Right lobe of liver (tissue), 4 donors: ENCODE measurements at regions not wholly inside any gene's neighbourhood (a gene's known extent, or its start where the extent isn't known, plus 50 kb on each side); places are given as distances from the start of the nearest gene placed in this dataset.

Experiments
- CTCF ChIP-seq, 4 donors: fragments of 200-600 bp in 3 of 4; fragments of 450-650 bp in 1 of 4; IDR thresholded peaks; one replicate each; pipeline versions ENCODE4 v1.5.1 to v1.8.0; 2016 to 2022; ENCODE audit warnings: antibody characterized with exemption in 4 of 4, mild to moderate bottlenecking in 2 of 4
- POLR2A ChIP-seq: fragments of 450-650 bp; IDR thresholded peaks from one replicate; pipeline ENCODE4 v1.6.1; 2017; ENCODE audit warnings: antibody characterized with exemption, mild to moderate bottlenecking
- donor health status: DM: no; HTN: no; CAD: no.
- donor health status: DM: no; HTN: no; CAD: no.
- donor health status: DM: no; HTN: yes; CAD: no.

DNA sequence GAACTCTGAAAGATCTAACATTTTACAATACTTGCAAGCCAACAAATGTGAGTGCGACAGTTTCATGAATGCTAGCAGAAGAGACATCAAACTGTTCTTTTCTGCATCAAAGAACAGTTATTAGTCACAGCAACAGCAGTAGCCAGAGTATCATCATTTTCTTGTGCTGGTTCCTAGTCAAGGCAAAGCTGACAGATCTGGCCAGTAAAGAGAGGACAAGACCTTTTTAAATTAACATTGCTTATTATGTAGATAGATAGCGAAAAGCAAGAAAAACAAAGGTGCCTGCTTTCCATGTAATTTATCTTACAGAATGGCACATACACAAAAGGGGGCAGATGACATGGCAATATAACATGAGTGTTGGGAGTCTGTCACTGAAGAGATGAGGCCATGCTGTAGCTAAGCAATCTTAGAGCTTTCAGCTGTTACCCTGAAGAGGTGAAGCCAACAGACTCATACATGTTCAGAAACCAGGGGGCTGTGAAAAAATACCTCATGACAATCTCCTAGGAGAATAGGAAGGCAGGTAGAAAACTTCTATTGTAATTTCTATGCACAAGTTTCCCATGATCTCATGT lies 626.6 kb upstream of the TYRP1 start:
- no peak for TF ChIP-seq POLR2A
- no peak for TF ChIP-seq CTCF (IDR thresholded peaks at IDR 0.05)
